Lower lobe of right lung (tissue), 2 donors: ENCODE measurements at regions not wholly inside any gene's neighbourhood (a gene's known extent, or its start where the extent isn't known, plus 50 kb on each side); places are given as distances from the start of the nearest gene placed in this dataset.

Experiments used
- ATAC-seq, 2 donors: fragments of 200-7000 bp; cut with Tn5 transposase; one replicate each; pipeline ENCODE4 v1.9.1; 2020 to 2022; ENCODE audit warnings: mild to moderate bottlenecking in 2 of 2, moderate library complexity in 2 of 2
- DNase-seq: peaks from one replicate; pipeline ENCODE4 v3.0.0-alpha.2; 2020
- H3K27ac ChIP-seq: fragments of 200-600 bp; one replicate; pipeline ENCODE4 v1.8.0; 2022
- H3K27me3 ChIP-seq: fragments of 200-600 bp; one replicate; pipeline ENCODE4 v1.8.0; 2022; ENCODE audit warnings: low read depth
- H3K36me3 ChIP-seq: fragments of 200-600 bp; one replicate; pipeline ENCODE4 v1.8.0; 2022; ENCODE audit warnings: mild to moderate bottlenecking
- H3K4me1 ChIP-seq: fragments of 200-600 bp; one replicate; pipeline ENCODE4 v1.8.0; 2022
- H3K4me3 ChIP-seq: fragments of 200-600 bp; one replicate; pipeline ENCODE4 v1.8.0; 2022; ENCODE audit warnings: mild to moderate bottlenecking
- H3K9me3 ChIP-seq: fragments of 200-600 bp; one replicate; pipeline ENCODE4 v1.8.0; 2022
- CTCF ChIP-seq: fragments of 200-600 bp; IDR thresholded peaks from one replicate; pipeline ENCODE4 v1.8.0; 2022; ENCODE audit warnings: antibody characterized with exemption, mild to moderate bottlenecking
- intact Hi-C: fragments of 100-400 bp; cut with DNase I; formaldehyde crosslinking; loops from one replicate; pipeline ENCODE4 v1.11.0; 2022
- donor health status: DM: no; HTN: yes; CAD: no; lungs with severe emphysema.

- no peaks in the 10 kb centered on the region for H3K36me3 ChIP-seq
- no peaks in the 10 kb centered on the region for H3K27me3 ChIP-seq
- no peaks in the 10 kb centered on the region for H3K4me1 ChIP-seq
- no peak for TF ChIP-seq CTCF
- ATAC-seq, result peak in 1 of 2 donors; percentile 7
- H3K9me3 ChIP-seq, result no peaks in the 10 kb centered on the region
- intact Hi-C loops, result no loop called here
- H3K4me3 ChIP-seq, result no peak overlapping the region
- no peak overlapping the region for H3K27ac ChIP-seq
- DNase-seq, result peak; percentile 63
These were observed 189.3 kb upstream of the TNRC6C start for GRCh38 chr17:77769215-77769614.

GRCh38 chr17:77769762-77770161 is 188.7 kb upstream of the TNRC6C start:
- Histone ChIP-seq H3K27me3 (no peaks in the 10 kb centered on the region), H3K36me3 (no peaks in the 10 kb centered on the region), H3K4me1 (no peaks in the 10 kb centered on the region), H3K4me3 (no peak overlapping the region), H3K9me3 (no peaks in the 10 kb centered on the region), H3K27ac (no peak overlapping the region)
- DNase-seq (no peak), ATAC-seq (no peak)
- no peak for TF ChIP-seq CTCF
- intact Hi-C loops, result no loop called here

- Histone ChIP-seq H3K36me3 (no peaks in the 10 kb centered on the region), H3K27me3 (no peaks in the 10 kb centered on the region), H3K4me1 (no peaks in the 10 kb centered on the region), H3K27ac (no peak overlapping the region), H3K4me3 (no peak overlapping the region), H3K9me3 (no peaks in the 10 kb centered on the region)
- no peak for ATAC-seq
- intact Hi-C loops, result no loop called here
- TF ChIP-seq CTCF, result no peak
- no peak for DNase-seq
These were observed 188.0 kb upstream of the TNRC6C start for GRCh38 chr17:77770331-77771105.

- H3K4me1 ChIP-seq, result no peaks in the 10 kb centered on the region
These were observed 187.4 kb upstream of the TNRC6C start for GRCh38 chr17:77771145-77771544.

GRCh38 chr17:77771587-77771986 is 186.9 kb upstream of the TNRC6C start:
- Histone ChIP-seq H3K27me3 (no peaks in the 10 kb centered on the region), H3K9me3 (no peaks in the 10 kb centered on the region), H3K27ac (no peak overlapping the region), H3K4me1 (no peaks in the 10 kb centered on the region), H3K36me3 (no peaks in the 10 kb centered on the region), H3K4me3 (no peak overlapping the region)
- no peak for DNase-seq
- intact Hi-C loops, result no loop called here
- no peak for ATAC-seq
- TF ChIP-seq CTCF, result no peak

More at GRCh38 chr17:77771145-77771544, 187.4 kb upstream of the TNRC6C start:
- Histone ChIP-seq H3K9me3 (no peaks in the 10 kb centered on the region), H3K36me3 (no peaks in the 10 kb centered on the region), H3K27ac (no peak overlapping the region), H3K4me3 (no peak overlapping the region), H3K27me3 (no peaks in the 10 kb centered on the region)
- TF ChIP-seq CTCF, result no peak
- intact Hi-C loops, result no loop called here
- DNase-seq, result no peak
- no peak for ATAC-seq
